Panc1 (cell line): ENCODE measurements at regions not wholly inside any gene's neighbourhood (a gene's known extent, or its start where the extent isn't known, plus 50 kb on each side); places are given as distances from the start of the nearest gene placed in this dataset.

Experiments
- POLR2AphosphoS5 ChIP-seq: IDR thresholded peaks from 2 replicates; pipeline ENCODE4 v1.6.1; 2012; ENCODE audit warnings: mild to moderate bottlenecking, low read depth, low read length, moderate library complexity
- SIN3A ChIP-seq: IDR thresholded peaks from 2 replicates; pipeline ENCODE4 v1.6.1; 2012; ENCODE audit warnings: low read depth, mild to moderate bottlenecking, low read length, moderate library complexity, borderline replicate concordance; ENCODE audit not compliant: insufficient read depth
- TF ChIP-seq, protein P1 (sequence below): fragments of 450-650 bp; IDR thresholded peaks from 2 replicates; pipeline ENCODE4 v1.5.1; 2017; ENCODE audit warnings: mild to moderate bottlenecking
- TF ChIP-seq, protein P2 (sequence below), 2 experiments: IDR thresholded peaks; 2 replicates each; pipeline ENCODE4 v1.6.1; 2011 to 2012; ENCODE audit warnings: low read depth in 2 of 2, control low read depth in 1 of 2, low read length in 1 of 2, mild to moderate bottlenecking in 1 of 2, moderate library complexity in 1 of 2; ENCODE audit not compliant: insufficient read depth in 1 of 2

DNA sequence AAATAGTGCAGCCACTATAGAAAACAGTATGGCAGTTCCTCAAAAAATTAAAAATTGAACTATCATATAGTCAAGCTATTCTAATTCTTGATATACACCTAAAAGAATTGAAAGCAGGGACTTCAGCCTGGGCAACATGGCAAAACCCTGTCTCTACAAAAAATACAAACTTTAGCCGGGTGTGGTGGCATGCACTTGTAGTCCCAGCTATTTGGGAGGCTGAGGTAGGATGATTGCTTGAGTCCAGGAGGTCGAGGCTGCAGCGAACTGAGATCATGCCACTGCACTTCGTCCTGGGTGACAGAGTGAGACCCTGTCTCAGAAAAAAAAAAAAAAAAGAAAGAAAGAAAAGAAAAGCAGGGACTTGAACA is 64.0 kb upstream of the FOXN2 start:
- TF ChIP-seq, protein P1, sequence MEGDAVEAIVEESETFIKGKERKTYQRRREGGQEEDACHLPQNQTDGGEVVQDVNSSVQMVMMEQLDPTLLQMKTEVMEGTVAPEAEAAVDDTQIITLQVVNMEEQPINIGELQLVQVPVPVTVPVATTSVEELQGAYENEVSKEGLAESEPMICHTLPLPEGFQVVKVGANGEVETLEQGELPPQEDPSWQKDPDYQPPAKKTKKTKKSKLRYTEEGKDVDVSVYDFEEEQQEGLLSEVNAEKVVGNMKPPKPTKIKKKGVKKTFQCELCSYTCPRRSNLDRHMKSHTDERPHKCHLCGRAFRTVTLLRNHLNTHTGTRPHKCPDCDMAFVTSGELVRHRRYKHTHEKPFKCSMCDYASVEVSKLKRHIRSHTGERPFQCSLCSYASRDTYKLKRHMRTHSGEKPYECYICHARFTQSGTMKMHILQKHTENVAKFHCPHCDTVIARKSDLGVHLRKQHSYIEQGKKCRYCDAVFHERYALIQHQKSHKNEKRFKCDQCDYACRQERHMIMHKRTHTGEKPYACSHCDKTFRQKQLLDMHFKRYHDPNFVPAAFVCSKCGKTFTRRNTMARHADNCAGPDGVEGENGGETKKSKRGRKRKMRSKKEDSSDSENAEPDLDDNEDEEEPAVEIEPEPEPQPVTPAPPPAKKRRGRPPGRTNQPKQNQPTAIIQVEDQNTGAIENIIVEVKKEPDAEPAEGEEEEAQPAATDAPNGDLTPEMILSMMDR: no peak
- TF ChIP-seq POLR2AphosphoS5: no peak
- TF ChIP-seq SIN3A: no peak
- TF ChIP-seq, protein P2, sequence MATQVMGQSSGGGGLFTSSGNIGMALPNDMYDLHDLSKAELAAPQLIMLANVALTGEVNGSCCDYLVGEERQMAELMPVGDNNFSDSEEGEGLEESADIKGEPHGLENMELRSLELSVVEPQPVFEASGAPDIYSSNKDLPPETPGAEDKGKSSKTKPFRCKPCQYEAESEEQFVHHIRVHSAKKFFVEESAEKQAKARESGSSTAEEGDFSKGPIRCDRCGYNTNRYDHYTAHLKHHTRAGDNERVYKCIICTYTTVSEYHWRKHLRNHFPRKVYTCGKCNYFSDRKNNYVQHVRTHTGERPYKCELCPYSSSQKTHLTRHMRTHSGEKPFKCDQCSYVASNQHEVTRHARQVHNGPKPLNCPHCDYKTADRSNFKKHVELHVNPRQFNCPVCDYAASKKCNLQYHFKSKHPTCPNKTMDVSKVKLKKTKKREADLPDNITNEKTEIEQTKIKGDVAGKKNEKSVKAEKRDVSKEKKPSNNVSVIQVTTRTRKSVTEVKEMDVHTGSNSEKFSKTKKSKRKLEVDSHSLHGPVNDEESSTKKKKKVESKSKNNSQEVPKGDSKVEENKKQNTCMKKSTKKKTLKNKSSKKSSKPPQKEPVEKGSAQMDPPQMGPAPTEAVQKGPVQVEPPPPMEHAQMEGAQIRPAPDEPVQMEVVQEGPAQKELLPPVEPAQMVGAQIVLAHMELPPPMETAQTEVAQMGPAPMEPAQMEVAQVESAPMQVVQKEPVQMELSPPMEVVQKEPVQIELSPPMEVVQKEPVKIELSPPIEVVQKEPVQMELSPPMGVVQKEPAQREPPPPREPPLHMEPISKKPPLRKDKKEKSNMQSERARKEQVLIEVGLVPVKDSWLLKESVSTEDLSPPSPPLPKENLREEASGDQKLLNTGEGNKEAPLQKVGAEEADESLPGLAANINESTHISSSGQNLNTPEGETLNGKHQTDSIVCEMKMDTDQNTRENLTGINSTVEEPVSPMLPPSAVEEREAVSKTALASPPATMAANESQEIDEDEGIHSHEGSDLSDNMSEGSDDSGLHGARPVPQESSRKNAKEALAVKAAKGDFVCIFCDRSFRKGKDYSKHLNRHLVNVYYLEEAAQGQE (IDR thresholded peaks at IDR 0.05; ENCODE audit: insufficient read depth in 1 of 2, low read depth in 2 of 2, low read length in 1 of 2): no peak
